HG02884 (cell line): ENCODE measurements at regions not wholly inside any gene's neighbourhood (a gene's known extent, or its start where the extent isn't known, plus 50 kb on each side); places are given as distances from the start of the nearest gene placed in this dataset.

Experiments
- ATAC-seq: cut with Tn5 transposase; IDR thresholded peaks from one replicate; pipeline ENCODE4 v1.9.1; 2021; ENCODE audit warnings: mild to moderate bottlenecking, moderate library complexity; ENCODE audit not compliant: unreplicated experiment

DNA sequence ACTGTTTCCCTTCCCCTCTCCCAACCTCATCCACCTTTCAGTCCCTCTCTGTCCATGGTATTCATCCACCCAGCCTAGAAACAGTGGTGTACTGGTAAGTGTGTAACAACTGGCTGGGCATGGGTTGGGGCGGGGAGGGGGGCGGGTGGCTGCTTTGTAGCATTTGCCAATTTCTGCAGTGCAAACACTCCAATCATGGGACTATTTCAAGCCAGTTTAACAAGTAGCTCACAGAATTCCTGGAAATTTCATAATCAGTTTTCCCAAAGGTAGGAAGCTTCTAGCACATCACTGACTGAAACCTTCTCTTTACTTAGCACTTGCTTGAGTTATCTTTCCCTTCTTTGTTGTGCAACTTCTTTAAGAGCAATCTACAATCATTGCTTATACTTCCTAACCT lies 100.8 kb upstream of the WASF3 start:
- ATAC-seq: no peak

DNA sequence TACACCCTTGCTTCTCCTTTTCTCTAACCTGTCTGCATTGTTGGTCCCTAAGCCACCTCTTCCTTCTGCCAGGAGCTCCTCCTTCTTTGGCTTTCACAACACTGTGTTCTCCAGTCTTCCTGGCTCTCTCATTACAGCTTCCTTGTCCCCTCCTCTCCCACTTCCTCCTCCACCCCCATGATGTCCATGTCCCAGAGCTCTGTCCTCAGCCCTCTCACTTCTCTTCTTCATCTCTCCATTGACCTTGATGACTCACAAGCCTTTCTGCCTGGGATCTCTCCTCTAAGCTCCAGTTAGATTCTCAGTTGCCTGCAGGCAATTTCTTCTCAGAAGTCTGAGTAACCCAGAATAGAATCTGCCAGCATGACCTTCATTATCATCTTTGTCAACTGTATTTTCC lies 100.3 kb upstream of the WASF3 start:
- ATAC-seq: no peak

DNA sequence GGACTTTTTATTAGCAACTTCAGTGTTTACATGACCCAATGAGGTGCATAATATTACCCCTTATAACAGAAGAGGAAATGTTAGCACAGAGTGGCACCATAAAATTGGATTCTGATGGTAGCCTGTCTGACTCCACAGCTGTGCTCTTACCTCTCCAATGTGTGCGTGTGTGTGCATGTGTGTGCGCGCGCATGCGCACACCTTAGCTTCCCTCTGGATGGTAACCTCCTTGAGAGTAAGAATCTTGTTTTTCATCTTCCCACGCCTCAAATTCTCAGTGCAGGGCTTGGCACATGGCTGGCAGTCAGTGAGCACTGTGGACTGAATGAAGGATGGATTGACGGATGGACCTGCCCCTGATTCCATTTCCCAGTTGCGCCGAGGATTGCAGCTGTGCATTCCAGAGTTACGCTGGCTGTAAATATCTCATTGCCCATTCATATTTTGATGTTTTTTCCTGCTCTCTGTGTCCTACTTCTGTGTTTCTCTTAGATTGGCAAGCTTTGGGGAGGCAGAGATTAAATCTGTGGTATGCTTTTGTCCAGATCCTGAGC lies 99.2 kb upstream of the WASF3 start:
- no peak for ATAC-seq

DNA sequence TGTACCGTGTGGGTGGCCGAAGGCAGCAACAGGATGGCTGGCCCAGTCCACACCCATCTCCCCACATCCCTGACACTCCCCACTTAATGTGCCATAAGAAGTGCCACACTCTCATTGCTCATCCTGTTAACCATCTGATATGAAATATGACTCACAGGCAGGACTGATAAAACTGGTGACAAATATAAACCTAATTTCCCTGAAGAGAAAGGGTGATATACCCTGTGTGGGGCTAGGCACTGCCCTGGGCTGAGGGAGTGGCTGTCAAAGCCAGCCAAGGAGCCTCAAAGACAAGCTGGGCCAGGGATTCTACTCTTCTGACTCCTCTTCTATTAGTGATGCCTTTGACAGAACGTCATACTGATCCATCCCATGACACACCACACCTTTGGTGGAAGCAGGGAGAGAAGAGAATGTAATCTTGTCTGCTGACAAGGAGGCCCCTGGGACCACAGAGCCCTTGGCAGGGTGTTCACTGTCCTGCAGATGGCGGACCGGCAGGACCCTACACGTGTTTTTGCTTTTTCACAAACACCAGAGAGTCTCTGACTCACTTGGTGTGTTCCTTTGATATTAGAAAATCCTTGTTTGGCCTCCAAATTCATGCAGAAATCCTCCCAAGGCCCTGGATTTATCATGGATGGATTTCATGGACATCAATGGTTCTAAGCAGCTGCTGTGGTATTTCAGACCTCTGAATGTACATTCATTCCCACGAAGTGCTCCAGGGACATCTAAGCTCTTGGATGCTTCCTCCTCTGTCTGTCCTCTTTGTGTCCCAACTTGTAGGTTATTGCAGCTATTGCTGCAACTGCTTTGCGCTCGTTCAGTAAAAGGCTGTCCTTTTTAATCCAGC lies 98.0 kb upstream of the WASF3 start:
- ATAC-seq: no peak

DNA sequence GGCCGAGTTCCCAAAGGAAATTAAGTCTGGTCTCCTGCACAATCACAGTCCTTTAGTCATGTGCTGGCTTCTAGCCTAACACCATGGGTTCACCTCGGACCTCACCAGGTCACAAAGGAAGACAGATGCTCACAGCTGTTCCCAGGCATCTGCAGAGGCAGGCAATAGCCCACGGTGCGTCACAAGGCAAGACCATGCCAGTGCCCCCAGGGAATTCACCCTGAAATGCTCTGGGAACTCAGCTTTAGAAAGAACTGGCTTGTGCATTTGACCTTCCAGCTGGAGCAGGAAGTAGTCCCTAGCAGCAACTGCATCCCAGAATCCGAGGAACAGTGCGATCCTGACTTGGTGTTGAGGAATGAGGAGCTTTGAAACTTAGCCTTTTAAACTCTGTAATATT lies 96.8 kb upstream of the WASF3 start:
- no peak for ATAC-seq

DNA sequence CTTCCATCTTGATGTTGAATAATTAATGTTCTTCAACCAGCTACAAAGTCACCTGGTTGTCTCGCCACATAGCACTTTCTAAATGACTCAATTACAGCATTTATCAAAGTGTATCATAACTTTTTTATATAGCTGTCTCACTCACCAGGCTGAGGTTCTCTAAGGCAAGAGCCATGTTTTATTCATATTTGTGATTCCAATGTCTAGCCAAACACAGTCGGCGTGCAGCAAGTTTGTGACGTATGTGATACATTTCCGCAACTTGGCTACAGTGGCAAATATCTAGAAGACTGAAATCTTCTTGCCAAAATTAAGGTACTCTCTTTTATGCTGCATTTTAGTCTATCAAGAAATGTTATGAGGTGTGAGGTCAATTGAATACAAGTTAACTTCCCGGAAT lies 94.2 kb upstream of the WASF3 start:
- ATAC-seq: no peak

DNA sequence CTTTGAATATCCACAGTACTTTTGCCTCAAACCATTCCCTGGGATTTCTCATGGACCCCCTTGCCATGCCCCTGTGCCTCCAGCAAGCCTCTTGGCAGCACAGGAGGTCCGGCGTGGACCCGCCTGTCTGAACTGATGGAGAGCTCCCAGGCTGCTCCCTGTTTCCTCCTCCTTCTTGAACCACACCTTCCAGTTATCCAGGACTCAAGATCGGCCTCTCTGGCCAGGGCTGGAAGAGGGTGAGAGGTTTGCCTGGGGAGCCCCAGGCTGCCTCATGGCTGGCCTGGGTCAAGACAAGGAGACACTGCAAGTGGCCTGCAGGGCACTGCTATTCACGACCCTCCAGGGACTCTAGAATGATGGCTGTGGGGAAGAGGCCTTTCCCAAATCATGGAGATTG lies 93.6 kb upstream of the WASF3 start:
- ATAC-seq: no peak

DNA sequence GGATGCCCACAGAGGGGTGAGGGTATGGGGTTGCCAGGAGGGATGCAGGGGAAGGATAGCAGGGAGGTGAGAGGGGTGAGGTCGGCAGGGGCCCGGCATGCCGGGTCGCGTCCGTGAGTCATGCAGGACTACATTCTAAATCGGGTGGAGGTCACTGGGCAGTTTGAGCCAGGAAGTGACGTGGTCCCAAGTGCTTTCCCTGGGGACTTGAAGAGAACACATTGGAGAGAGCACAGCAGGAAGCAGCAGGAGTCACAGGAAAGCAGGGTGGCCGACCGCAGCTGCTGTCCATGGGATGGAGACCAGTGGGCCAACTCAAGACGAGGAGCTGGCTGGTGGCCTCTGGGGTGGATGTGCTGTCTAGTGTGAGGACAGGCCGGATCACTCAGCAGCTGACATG lies 92.0 kb upstream of the WASF3 start:
- no peak for ATAC-seq

DNA sequence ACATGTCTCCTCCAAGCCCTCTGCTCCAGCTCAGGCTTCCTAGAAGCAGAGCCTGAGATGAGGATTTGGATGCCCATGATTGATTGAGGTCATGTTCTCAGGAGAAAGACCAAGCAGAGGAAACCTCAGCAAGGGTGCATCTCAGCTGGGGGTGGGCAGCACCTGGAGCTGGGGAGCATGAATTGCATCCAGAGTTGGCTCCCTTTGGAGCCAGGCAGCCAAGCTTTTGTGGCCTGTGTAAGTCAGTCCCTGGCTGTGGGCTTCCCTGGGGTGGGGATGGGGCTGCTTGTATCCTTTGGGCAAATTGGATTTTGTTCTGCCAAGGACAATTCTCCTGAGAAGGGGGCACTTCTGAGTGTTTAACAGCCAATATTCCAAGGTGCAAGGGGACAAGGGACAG lies 91.5 kb upstream of the WASF3 start:
- no peak for ATAC-seq

DNA sequence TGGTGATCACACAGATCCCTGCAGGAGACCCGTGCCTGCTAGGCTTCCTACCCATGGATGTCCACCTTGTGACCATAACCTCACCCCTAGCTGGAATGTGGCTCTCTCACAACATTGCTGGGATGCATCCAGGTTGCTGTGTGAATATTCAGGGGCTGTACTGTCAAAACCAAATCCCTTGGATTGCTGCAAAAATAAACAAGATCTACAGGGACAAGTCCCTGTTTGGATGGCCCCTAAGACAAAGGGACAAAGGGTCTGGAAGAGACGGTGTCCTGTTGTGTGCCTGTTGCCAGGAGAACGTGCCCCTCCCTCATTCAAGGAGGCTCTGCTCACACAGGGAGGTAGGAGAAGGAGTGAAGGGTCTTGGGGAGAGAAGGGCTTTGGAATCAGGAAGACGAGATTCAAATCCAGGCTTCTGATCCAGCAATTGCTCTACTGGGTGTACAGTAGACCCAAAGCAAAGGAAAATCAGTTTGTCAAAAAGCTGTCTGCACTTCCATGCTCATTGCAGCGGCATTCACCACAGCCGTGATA lies 89.2 kb upstream of the WASF3 start:
- ATAC-seq: no peak

DNA sequence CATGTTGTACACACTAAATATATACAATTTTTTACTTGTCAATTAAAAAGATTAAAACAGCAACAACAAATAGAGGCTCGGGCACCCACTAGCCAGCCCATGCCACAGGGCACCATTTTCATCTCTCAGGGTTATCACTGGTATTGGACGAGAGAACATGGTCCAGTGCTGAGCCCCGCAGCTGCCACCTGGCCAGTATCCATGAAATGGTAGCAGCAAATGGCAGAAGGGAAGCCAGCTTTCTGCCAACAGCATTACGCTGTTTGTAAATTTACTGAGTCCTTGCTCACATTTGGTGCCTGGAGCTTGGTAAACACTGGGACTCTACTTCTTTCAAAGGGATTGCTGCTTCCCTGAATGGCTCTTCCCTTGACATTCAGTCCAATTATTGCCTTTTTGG lies 87.9 kb upstream of the WASF3 start:
- ATAC-seq: no peak

DNA sequence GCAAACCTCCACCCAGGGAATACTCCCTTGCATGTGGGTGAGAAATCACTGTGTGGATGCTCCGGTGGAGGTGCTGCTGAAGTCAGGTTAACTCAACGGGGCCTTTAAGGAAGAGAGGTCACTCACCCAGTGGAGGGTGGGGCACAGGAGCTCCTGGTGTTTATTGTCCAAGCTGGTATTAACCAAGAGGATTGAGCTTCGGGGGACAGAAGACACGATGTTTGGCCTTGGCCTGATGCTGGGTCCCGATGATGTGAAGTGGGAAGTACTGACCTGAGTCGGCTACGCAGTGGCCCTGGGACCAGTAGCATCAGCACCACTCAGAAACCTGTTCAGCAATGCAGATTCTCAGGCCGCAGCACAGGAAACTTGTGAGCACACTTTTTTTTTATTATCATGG lies 85.7 kb upstream of the WASF3 start:
- ATAC-seq: no peak

DNA sequence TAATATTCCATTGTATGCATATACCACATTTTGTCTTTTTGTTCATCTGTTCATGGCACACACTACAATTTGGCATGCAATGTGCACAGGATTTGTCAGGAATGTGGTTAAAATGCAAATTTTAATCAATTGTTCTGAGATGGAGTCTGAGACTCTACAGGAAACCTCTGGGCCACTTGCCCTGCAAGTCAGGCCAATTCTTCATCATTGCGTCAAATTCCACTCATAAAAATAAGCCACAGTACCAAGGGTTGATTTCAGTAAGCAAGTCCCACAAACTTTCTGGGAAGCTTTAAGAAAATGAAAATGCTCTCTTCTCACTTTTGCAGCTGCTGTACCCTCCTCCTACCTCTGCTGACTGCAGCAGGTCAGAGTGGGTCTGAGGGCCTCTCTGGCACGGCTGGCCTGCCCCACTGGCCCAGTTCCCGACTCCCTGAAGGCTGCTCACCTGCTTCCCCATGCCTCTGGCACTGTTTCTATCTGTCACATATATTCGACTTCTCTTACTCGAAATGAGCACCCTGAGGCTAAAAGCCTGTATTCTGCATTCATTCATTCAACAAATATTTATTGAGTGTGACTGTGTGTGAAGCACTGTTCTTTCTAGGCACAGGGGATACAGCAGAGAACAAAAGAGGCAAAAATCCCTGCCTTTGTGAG lies 83.8 kb upstream of the WASF3 start:
- ATAC-seq: no peak

DNA sequence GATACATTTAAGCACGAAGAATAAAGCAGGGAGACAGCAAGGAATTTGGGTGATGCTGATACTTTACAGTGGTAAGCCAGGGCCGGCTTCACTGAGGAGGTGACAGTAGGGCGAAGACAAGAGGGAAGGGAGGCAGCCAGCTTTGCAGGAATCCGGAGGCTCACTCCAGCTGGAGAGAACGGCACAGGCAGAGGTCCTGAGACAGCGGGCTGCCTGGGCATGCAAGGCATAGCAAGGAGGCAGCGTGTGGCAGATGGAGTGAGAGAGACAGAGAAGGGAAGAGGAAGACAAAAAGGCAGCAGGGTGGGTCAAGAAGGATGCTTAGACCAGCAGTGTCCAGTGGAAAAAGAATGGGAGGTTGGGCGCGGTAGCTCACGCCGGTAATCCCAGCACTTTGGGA lies 83.2 kb upstream of the WASF3 start:
- no peak for ATAC-seq

DNA sequence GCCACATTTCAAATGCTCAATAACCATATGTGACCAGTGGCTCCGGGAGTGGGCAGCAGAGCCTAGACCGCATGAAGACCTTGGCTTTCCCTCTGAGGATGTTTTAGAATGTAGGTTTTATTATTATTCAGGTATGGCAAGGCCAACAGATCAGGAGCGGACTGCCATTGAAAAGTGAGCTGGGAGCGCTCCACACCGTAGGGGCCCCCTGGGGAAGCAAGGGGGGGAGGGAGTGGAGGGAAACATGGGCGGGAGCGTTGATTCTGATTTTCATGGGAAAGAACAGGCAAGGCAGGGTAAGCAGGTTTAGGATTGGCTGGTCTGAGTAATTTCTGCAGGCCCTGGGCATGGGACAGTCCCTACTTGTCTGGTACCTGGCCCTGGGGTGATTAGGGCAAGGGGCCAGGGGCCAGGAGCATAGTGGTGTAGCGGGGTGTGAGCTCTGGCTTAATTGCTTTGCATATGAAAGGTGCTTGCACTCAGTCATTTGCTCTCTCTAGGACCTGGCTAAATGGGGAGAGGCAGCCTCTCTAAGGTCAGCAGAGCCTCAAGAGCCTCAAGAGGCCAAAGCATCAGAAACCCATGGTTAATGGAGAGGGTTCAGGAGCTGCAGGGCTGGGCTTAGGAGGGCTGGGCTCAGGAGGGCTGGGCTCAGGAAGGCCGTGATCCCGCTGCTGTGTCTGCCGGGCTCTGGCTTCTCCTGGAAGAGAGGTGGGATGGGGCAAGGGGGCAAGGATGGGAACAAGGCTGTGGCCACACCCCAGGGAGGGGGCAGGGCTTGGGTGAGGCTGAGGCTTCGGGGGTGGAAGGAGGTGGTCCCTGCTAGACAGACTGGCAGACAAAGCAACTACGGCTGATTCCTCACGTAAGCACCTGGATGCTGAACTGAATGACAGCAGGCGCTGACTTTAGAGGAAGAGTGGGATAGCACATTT lies 82.0 kb upstream of the WASF3 start:
- no peak for ATAC-seq

DNA sequence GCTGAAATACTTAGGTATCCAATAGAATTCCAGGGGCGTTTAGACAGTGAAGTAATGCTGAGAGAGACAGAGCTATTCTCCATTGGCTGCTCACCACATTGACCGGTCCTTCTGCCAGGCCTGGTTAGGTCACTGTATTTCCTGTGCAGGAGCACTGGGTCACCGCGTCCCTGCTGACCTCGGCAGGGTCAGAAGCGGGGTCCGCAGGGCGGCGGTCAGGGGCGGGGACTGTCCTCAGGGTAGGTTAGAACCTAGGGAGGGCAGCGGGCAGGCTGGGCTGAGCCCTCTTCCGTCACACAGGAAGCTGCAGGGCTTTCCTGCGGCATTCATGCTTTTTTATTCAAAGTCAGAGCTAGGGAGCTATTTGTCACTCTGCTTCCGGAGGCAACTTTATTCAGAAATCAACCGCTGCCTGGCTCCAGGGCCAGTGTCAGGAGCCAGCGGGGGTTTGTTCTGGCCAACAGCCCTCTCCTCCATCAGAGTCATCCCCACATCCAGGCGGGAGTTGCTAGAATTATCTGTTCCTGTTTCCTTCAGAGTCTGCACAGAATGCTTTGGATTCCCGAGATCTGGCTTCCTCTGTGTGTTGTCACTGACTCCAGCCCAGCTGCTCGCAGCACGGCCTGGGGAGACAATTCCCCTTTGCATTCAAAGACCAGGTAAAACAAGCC lies 81.2 kb upstream of the WASF3 start:
- ATAC-seq: no peak

DNA sequence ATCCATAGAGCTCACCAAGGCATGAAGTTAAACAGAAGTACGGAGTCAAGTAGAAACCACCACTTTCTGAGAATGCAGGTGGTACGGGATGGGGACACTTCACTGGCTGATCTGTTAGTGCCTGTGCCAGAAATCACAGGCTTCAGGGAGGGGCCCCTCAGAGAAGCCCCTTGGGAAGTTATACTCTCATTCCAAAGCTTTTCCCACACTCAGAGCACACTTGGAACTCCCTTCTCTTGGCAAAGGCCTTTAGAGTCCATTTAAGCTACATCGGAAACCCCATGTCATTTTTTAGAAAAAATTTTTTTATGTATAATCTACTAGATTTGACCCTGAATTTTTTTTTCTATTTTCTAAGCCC lies 80.7 kb upstream of the WASF3 start:
- no peak for ATAC-seq

DNA sequence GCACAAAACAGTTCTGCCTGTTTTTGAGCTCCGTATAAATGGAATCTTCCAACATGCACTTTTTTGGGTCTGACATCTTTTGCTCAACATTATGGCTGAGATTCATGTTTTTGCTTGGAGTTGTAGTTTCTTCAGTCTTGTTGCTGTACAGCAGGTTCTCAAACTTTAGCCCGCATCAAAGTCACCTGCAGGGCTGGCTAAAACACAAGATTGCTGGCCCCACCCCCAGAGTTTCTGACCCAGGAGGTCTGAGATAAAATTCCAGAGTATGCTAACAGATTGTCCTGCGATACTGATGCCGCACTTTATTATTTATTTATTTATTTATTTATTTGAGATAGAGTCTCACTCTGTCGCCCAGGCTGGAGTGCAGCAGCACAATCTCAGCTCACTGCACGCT lies 79.8 kb upstream of the WASF3 start:
- no peak for ATAC-seq

DNA sequence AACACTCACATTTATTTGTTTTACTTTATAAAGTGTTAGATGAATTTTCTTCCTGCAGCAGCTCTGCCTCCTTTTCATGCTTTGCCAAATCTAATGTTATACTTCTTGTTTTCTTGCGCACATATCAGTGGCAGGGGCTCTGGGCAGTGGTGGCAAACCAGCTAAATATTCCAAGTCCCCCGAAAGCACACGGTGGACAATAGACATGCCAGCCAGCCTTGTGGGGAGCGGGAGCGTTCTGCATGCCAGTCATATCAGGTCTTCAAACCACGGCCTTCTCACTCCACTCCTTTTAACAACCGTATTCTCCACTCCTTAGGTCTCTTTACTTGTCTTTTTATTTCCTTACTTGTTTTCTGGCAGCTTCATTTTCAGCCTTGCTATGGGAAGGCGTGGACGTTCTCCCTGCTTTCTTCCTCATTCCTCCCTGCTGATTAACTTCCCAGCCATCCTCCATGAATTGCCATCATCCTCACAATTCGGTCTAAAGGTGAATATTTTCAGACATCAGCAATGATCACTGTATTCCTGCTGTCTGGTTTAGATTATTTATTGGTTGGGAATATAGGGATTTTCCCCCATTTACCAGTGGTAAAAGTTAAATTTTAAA lies 77.1 kb upstream of the WASF3 start:
- ATAC-seq: no peak
